ENCODE measurements at regions not wholly inside any gene's neighbourhood (a gene's known extent, or its start where the extent isn't known, plus 50 kb on each side); places are given as distances from the start of the nearest gene placed in this dataset.

GRCh38 chr11:130551388-130551787 lies 102.9 kb downstream of the ADAMTS15 start:
- Histone ChIP-seq H3K4me3 (ENCODE audit: low read depth, low read length) (no peak overlapping the region), H3K27ac (ENCODE audit: extremely low read depth, low read depth, low read length) (no peak overlapping the region), H3K9me3 (ENCODE audit: control insufficient read depth, insufficient read depth, low read depth, low read length) (no peaks in the 10 kb centered on the region), H3K36me3 (ENCODE audit: control insufficient read depth in 2 of 2, insufficient read depth in 1 of 2, low read length in 2 of 2) (no peaks in the 10 kb centered on the region), H3K4me1 (ENCODE audit: control insufficient read depth, insufficient read depth, low read length) (no peaks in the 10 kb centered on the region)
- CTCF ChIA-PET = no interaction called here
- TF ChIP-seq ZNF747 (tag by site-specific recombination; IDR thresholded peaks at IDR 0.05) (no peak), ZNF202 (tag by site-specific recombination; IDR thresholded peaks at IDR 0.05; ENCODE audit: borderline replicate concordance) (no peak), ZNF274 (IDR thresholded peaks at IDR 0.05; ENCODE audit: low read length) (no peak), ZNF274 (tag by site-specific recombination; IDR thresholded peaks at IDR 0.05; ENCODE audit: borderline replicate concordance) (no peak), ZNF223 (tag by site-specific recombination; IDR thresholded peaks at IDR 0.05) (no peak), ZNF221 (tag by site-specific recombination; IDR thresholded peaks at IDR 0.05; ENCODE audit: borderline replicate concordance) (no peak), ZNF449 (tag by site-specific recombination; IDR thresholded peaks at IDR 0.05) (no peak), ZNF394 (tag by site-specific recombination; IDR thresholded peaks at IDR 0.05; ENCODE audit: borderline replicate concordance) (no peak)
- POLR2A ChIA-PET = no interaction called here

- TF ChIP-seq ZBTB7A (tag by site-specific recombination; IDR thresholded peaks at IDR 0.05; ENCODE audit: low read depth) = no peak
- no peak for TF ChIP-seq ZNF529 (tag by site-specific recombination; IDR thresholded peaks at IDR 0.05; ENCODE audit: insufficient replicate concordance)
- TF ChIP-seq ZNF830 (tag by site-specific recombination; IDR thresholded peaks at IDR 0.05; ENCODE audit: low read depth) = no peak
- no peak for TF ChIP-seq BCL11B (tag by site-specific recombination; IDR thresholded peaks at IDR 0.05; ENCODE audit: low read depth)
- no peak for TF ChIP-seq ZNF600 (tag by site-specific recombination; IDR thresholded peaks at IDR 0.05)
- no peak for TF ChIP-seq GLIS1 (tag by site-specific recombination; IDR thresholded peaks at IDR 0.05)
- TF ChIP-seq ZNF248 (tag by site-specific recombination; IDR thresholded peaks at IDR 0.05) = no peak
- no peak for TF ChIP-seq TSHZ1 (tag by site-specific recombination; IDR thresholded peaks at IDR 0.05; ENCODE audit: borderline replicate concordance)
- TF ChIP-seq ZNF530 (tag by site-specific recombination; IDR thresholded peaks at IDR 0.05; ENCODE audit: low read depth) = no peak
- TF ChIP-seq ZNF548 (tag by site-specific recombination; IDR thresholded peaks at IDR 0.05) = no peak
- no peak for TF ChIP-seq ZNF639 (tag by site-specific recombination; IDR thresholded peaks at IDR 0.05)
- TF ChIP-seq PRDM6 (tag by site-specific recombination; IDR thresholded peaks at IDR 0.05) = no peak
- ChIA-PET CTCF (no interaction called here), POLR2A (no interaction called here)
- Histone ChIP-seq H3K4me3 (ENCODE audit: low read depth, low read length) (no peak overlapping the region), H3K4me1 (ENCODE audit: control insufficient read depth, insufficient read depth, low read length) (no peaks in the 10 kb centered on the region), H3K27ac (ENCODE audit: extremely low read depth, low read depth, low read length) (no peak overlapping the region), H3K9me3 (ENCODE audit: control insufficient read depth, insufficient read depth, low read depth, low read length) (no peaks in the 10 kb centered on the region), H3K36me3 (ENCODE audit: control insufficient read depth in 2 of 2, insufficient read depth in 1 of 2, low read length in 2 of 2) (no peaks in the 10 kb centered on the region)
Observed at GRCh38 chr11:130553306-130553705, 104.9 kb downstream of the ADAMTS15 start.
